ENCODE measurements at regions not wholly inside any gene's neighbourhood (a gene's known extent, or its start where the extent isn't known, plus 50 kb on each side); places are given as distances from the start of the nearest gene placed in this dataset.

- no peaks in the 10 kb centered on the region for H3K36me3 ChIP-seq (ENCODE audit: control insufficient read depth, insufficient read depth, low read length)
- no peaks in the 10 kb centered on the region for H3K4me1 ChIP-seq (ENCODE audit: control insufficient read depth, insufficient read depth, low read length)
- no peak overlapping the region for H3K4me3 ChIP-seq (ENCODE audit: low read depth, low read length)
- no peaks in the 10 kb centered on the region for H3K27me3 ChIP-seq (ENCODE audit: control insufficient read depth, insufficient read depth, low read length)
- no peak overlapping the region for H3K27ac ChIP-seq (ENCODE audit: low read depth, low read length)
- H3K9me3 ChIP-seq (ENCODE audit: control insufficient read depth, insufficient read depth, low read depth, low read length): no peaks in the 10 kb centered on the region
- H3K9ac ChIP-seq (ENCODE audit: low read length): no peak overlapping the region
These were observed 383.7 kb downstream of the TLE1 start for GRCh38 chr9:81305561-81306182.

- Histone ChIP-seq H3K27ac (ENCODE audit: low read depth, low read length) (no peak overlapping the region), H3K27me3 (ENCODE audit: control insufficient read depth, insufficient read depth, low read length) (no peaks in the 10 kb centered on the region), H3K9me3 (ENCODE audit: control insufficient read depth, insufficient read depth, low read depth, low read length) (peaks cover 7% of the 10 kb centered on the region; the same call in 1 of the 2 replicates), H3K36me3 (ENCODE audit: control insufficient read depth, insufficient read depth, low read length) (no peaks in the 10 kb centered on the region), H3K4me1 (ENCODE audit: control insufficient read depth, insufficient read depth, low read length) (no peaks in the 10 kb centered on the region), H3K9ac (ENCODE audit: low read length) (no peak overlapping the region), H3K4me3 (ENCODE audit: low read depth, low read length) (no peak overlapping the region)
These were observed 385.7 kb downstream of the TLE1 start for GRCh38 chr9:81303658-81304057.

GRCh38 chr9:81293651-81294050 is 395.7 kb downstream of the TLE1 start:
- Histone ChIP-seq H3K9ac (ENCODE audit: low read length) (no peak overlapping the region), H3K9me3 (ENCODE audit: control insufficient read depth, insufficient read depth, low read depth, low read length) (peaks cover under 1% of the 10 kb centered on the region; the same call in 1 of the 2 replicates), H3K27ac (ENCODE audit: low read depth, low read length) (no peak overlapping the region), H3K4me3 (ENCODE audit: low read depth, low read length) (no peak overlapping the region), H3K36me3 (ENCODE audit: control insufficient read depth, insufficient read depth, low read length) (no peaks in the 10 kb centered on the region), H3K27me3 (ENCODE audit: control insufficient read depth, insufficient read depth, low read length) (no peaks in the 10 kb centered on the region), H3K4me1 (ENCODE audit: control insufficient read depth, insufficient read depth, low read length) (no peaks in the 10 kb centered on the region)

DNA sequence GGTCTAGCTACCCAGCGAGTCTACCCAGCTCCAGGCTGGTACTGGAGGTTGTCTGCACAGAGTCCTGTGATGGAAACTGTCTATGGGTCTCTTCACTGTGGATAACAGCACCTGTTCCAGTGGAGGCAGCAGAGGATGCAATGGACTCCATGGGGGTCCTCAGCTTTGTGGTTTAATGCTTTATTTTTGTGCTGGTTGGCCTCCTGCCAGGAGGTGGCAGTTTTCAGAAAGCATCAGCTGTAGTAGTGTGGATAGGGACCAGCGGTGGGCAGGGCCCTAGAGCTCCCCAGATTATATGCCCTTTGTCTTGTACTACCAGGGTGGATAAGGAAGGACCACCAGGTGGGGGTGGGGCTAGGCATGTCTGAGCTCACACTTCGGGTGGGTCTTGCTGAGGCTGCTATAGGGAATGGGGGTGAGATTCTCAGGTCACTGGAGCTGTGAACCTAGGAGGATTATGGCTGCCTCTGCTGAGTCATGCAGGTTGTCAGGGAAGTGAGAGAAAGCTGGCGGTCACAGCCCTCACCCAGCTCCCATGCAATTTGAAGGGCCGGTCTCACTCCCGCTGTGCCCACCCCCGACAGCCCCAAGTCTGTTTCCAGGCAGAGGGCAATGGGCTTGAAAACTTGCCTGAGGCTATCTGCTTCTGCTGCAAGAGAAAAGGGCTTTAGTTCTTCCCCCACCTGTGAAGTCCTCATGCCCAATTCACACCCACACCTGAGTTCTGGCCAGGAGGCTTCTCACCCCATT is 397.1 kb downstream of the TLE1 start:
- Histone ChIP-seq H3K4me3 (ENCODE audit: low read depth, low read length) (no peak overlapping the region), H3K36me3 (ENCODE audit: control insufficient read depth, insufficient read depth, low read length) (no peaks in the 10 kb centered on the region), H3K27ac (ENCODE audit: low read depth, low read length) (no peak overlapping the region)

GRCh38 chr9:81289622-81290021 is 399.7 kb downstream of the TLE1 start:
- Histone ChIP-seq H3K27ac (ENCODE audit: low read depth, low read length) (no peak overlapping the region), H3K9me3 (ENCODE audit: control insufficient read depth, insufficient read depth, low read depth, low read length) (no peaks in the 10 kb centered on the region), H3K9ac (ENCODE audit: low read length) (no peak overlapping the region), H3K36me3 (ENCODE audit: control insufficient read depth, insufficient read depth, low read length) (no peaks in the 10 kb centered on the region), H3K27me3 (ENCODE audit: control insufficient read depth, insufficient read depth, low read length) (no peaks in the 10 kb centered on the region), H3K4me3 (ENCODE audit: low read depth, low read length) (no peak overlapping the region), H3K4me1 (ENCODE audit: control insufficient read depth, insufficient read depth, low read length) (no peaks in the 10 kb centered on the region)

More for the DNA sequence above, 397.1 kb downstream of the TLE1 start:
- no peaks in the 10 kb centered on the region for H3K27me3 ChIP-seq (ENCODE audit: control insufficient read depth, insufficient read depth, low read length)
- no peaks in the 10 kb centered on the region for H3K9me3 ChIP-seq (ENCODE audit: control insufficient read depth, insufficient read depth, low read depth, low read length)
- no peak overlapping the region for H3K9ac ChIP-seq (ENCODE audit: low read length)
- H3K4me1 ChIP-seq (ENCODE audit: control insufficient read depth, insufficient read depth, low read length): no peaks in the 10 kb centered on the region

GRCh38 chr9:81268048-81268447 is 421.3 kb downstream of the TLE1 start:
- H3K4me3 ChIP-seq (ENCODE audit: low read depth, low read length): no peak overlapping the region
- no peaks in the 10 kb centered on the region for H3K27me3 ChIP-seq (ENCODE audit: control insufficient read depth, insufficient read depth, low read length)
- no peaks in the 10 kb centered on the region for H3K4me1 ChIP-seq (ENCODE audit: control insufficient read depth, insufficient read depth, low read length)
- no peak overlapping the region for H3K27ac ChIP-seq (ENCODE audit: low read depth, low read length)
- H3K9me3 ChIP-seq (ENCODE audit: control insufficient read depth, insufficient read depth, low read depth, low read length): no peaks in the 10 kb centered on the region
- H3K9ac ChIP-seq (ENCODE audit: low read length): no peak overlapping the region
- H3K36me3 ChIP-seq (ENCODE audit: control insufficient read depth, insufficient read depth, low read length): no peaks in the 10 kb centered on the region

DNA sequence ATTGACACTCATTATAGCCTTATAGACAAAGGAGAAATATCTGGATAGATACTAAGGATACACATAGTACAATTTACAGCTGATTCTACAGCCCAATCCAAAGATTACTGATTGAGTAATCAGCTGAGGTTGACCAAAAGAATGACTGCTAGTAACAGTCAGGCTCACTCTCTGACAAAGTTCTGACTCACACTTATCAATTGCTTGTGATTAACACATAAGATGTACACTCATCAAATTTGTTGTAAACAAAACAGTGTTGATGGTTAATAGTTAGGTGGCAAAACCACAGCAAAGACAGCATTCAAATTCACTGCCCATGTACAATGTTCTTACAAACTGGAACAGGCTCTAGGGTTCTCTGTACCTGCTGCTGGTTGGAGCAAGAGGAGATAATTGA is 422.7 kb downstream of the TLE1 start:
- H3K27me3 ChIP-seq (ENCODE audit: control insufficient read depth, insufficient read depth, low read length): no peaks in the 10 kb centered on the region
- no peaks in the 10 kb centered on the region for H3K9me3 ChIP-seq (ENCODE audit: control insufficient read depth, insufficient read depth, low read depth, low read length)
- H3K9ac ChIP-seq (ENCODE audit: low read length): no peak overlapping the region
- no peak overlapping the region for H3K27ac ChIP-seq (ENCODE audit: low read depth, low read length)
- no peaks in the 10 kb centered on the region for H3K36me3 ChIP-seq (ENCODE audit: control insufficient read depth, insufficient read depth, low read length)
- no peaks in the 10 kb centered on the region for H3K4me1 ChIP-seq (ENCODE audit: control insufficient read depth, insufficient read depth, low read length)
- no peak overlapping the region for H3K4me3 ChIP-seq (ENCODE audit: low read depth, low read length)

- H3K9ac ChIP-seq (ENCODE audit: low read length): no peak overlapping the region
- no peaks in the 10 kb centered on the region for H3K27me3 ChIP-seq (ENCODE audit: control insufficient read depth, insufficient read depth, low read length)
- no peaks in the 10 kb centered on the region for H3K4me1 ChIP-seq (ENCODE audit: control insufficient read depth, insufficient read depth, low read length)
- no peak overlapping the region for H3K27ac ChIP-seq (ENCODE audit: low read depth, low read length)
- no peaks in the 10 kb centered on the region for H3K9me3 ChIP-seq (ENCODE audit: control insufficient read depth, insufficient read depth, low read depth, low read length)
- no peak overlapping the region for H3K4me3 ChIP-seq (ENCODE audit: low read depth, low read length)
- no peaks in the 10 kb centered on the region for H3K36me3 ChIP-seq (ENCODE audit: control insufficient read depth, insufficient read depth, low read length)
These were observed 423.3 kb downstream of the TLE1 start for GRCh38 chr9:81266086-81266485.

DNA sequence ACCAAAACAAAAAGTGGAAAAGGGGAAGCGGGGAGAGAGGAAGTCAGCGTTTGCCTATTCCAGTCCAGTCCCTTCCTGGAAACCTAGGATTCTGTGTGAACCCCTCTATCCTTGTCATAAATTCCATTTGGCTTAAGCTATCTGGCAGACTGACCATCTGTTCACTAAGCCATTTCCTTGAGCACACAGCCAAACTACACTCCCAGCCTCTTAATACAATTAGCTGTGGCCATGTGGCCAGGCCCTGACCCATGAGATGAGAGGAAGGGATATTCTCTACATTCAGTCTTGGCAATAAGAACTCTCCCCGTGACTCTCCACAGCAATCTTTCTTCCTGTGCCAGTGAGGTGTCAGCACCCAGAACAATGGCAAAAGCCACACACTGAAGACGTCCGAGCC is 424.8 kb downstream of the TLE1 start:
- Histone ChIP-seq H3K36me3 (ENCODE audit: control insufficient read depth, insufficient read depth, low read length) (no peaks in the 10 kb centered on the region), H3K4me1 (ENCODE audit: control insufficient read depth, insufficient read depth, low read length) (no peaks in the 10 kb centered on the region), H3K9ac (ENCODE audit: low read length) (no peak overlapping the region), H3K27me3 (ENCODE audit: control insufficient read depth, insufficient read depth, low read length) (no peaks in the 10 kb centered on the region), H3K27ac (ENCODE audit: low read depth, low read length) (no peak overlapping the region), H3K4me3 (ENCODE audit: low read depth, low read length) (no peak overlapping the region), H3K9me3 (ENCODE audit: control insufficient read depth, insufficient read depth, low read depth, low read length) (no peaks in the 10 kb centered on the region)

- Histone ChIP-seq H3K36me3 (ENCODE audit: control insufficient read depth, insufficient read depth, low read length) (no peaks in the 10 kb centered on the region), H3K9ac (ENCODE audit: low read length) (no peak overlapping the region), H3K4me1 (ENCODE audit: control insufficient read depth, insufficient read depth, low read length) (no peaks in the 10 kb centered on the region), H3K27ac (ENCODE audit: low read depth, low read length) (no peak overlapping the region), H3K27me3 (ENCODE audit: control insufficient read depth, insufficient read depth, low read length) (no peaks in the 10 kb centered on the region), H3K4me3 (ENCODE audit: low read depth, low read length) (no peak overlapping the region), H3K9me3 (ENCODE audit: control insufficient read depth, insufficient read depth, low read depth, low read length) (no peaks in the 10 kb centered on the region)
These were observed 429.5 kb downstream of the TLE1 start for GRCh38 chr9:81259896-81260295.

DNA sequence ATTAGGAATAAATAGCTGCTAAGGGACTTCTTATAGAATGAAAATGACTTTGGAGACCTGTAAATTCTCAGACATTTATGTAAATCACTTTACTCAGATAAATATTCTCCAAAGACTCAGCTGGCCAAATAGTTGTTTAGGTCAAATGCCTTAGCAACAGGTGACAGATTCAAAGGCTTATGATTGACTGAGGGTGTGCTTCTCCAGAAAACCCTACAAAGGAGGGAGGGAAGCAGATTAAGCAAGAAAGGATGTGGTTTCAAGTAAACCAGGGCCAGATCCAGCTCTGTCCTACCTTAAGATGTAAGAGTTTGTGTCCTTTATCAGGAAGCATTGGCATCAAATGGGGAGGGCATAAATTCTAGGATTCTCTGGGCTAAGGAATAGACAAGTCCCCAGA is 433.0 kb downstream of the TLE1 start:
- H3K4me1 ChIP-seq (ENCODE audit: control insufficient read depth, insufficient read depth, low read length): no peaks in the 10 kb centered on the region
- H3K4me3 ChIP-seq (ENCODE audit: low read depth, low read length): no peak overlapping the region
- H3K27me3 ChIP-seq (ENCODE audit: control insufficient read depth, insufficient read depth, low read length): no peaks in the 10 kb centered on the region
- no peak overlapping the region for H3K27ac ChIP-seq (ENCODE audit: low read depth, low read length)
- no peak overlapping the region for H3K9ac ChIP-seq (ENCODE audit: low read length)
- no peaks in the 10 kb centered on the region for H3K36me3 ChIP-seq (ENCODE audit: control insufficient read depth, insufficient read depth, low read length)
- no peaks in the 10 kb centered on the region for H3K9me3 ChIP-seq (ENCODE audit: control insufficient read depth, insufficient read depth, low read depth, low read length)
